HG03097 (cell line): ENCODE measurements at regions not wholly inside any gene's neighbourhood (a gene's known extent, or its start where the extent isn't known, plus 50 kb on each side); places are given as distances from the start of the nearest gene placed in this dataset.

Experiments used
- ATAC-seq: cut with Tn5 transposase; IDR thresholded peaks from one replicate; pipeline ENCODE4 v1.9.1; 2021; ENCODE audit not compliant: unreplicated experiment, low FRiP score

DNA sequence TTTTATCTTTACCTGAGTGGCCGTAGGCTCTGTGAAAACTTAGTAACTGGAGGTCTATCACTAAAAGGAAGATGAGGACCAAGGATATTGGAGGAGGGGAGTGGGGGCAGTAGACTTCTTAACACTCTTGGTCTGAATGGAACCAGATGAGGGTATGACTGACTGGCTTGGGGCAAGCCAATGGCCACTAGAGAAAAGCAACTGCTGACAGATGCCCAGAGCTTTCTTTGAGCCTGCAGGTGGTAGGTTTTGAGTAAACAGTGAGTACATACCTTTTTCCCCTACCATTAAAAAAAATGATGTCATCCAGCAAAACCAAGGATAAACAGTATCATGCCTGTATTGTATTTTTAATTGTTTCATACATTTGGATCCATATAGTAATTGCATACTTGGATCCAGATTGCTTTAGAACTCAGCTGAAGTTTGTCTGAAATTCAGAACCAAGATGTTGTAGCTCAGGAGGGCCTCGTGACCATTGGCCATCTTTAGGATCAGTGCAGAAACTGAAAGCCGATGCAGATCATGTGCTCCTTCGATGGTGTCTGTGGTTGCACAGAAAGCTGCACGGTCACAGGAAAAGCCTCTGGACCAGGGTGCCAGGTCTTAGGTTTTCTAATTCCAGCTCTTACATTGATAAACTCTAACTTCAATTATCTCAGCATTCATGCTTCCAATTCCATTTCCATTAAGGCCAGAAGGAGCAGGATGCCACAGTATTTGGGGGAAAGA, 131.0 kb downstream of the PDGFRA start:
- ATAC-seq = no peak

GRCh38 chr4:54363037-54363436, 133.9 kb downstream of the PDGFRA start:
- no peak for ATAC-seq

GRCh38 chr4:54365691-54366090, 136.6 kb downstream of the PDGFRA start:
- ATAC-seq = no peak

DNA sequence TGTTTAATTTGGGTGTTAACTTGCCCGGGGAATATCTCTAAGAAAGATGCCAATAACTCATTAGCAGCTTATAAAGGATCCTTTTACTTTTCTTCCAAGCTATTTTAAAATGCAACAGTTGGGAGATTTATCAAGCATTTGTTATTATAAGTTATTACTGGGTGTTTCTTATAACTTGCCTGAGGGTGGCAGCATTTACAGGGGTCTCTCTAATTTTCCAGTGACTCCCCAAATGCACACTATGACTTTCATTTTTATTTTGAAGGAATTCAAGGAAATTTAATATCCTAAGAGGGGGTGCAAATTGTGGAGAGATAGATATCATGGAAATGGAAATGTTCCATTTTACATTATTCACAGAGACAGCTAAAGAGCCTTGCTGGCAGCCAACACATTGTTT, 138.0 kb downstream of the PDGFRA start:
- ATAC-seq = no peak

GRCh38 chr4:54368281-54369265, 139.5 kb downstream of the PDGFRA start:
- no peak for ATAC-seq

DNA sequence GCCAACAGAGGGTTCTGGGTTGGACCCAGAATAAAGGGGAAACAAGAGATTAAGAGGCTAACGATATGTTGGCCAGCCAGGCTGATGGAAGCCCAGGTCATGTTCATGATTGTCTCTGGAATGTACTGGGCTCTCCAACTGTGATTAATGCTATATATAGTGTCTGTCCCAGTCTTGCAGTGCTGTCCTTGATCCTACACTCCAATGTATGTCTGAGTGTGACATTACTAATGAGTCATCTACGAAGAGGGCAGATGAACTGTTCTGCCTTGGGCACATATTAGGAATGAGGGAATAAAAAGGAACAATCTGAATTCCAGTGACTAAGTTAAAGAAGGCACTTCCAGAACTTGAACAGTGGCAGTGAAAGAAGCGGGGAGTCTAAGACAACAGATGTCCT, 142.1 kb downstream of the PDGFRA start:
- no peak for ATAC-seq

GRCh38 chr4:54372951-54373350, 143.9 kb downstream of the PDGFRA start:
- no peak for ATAC-seq

DNA sequence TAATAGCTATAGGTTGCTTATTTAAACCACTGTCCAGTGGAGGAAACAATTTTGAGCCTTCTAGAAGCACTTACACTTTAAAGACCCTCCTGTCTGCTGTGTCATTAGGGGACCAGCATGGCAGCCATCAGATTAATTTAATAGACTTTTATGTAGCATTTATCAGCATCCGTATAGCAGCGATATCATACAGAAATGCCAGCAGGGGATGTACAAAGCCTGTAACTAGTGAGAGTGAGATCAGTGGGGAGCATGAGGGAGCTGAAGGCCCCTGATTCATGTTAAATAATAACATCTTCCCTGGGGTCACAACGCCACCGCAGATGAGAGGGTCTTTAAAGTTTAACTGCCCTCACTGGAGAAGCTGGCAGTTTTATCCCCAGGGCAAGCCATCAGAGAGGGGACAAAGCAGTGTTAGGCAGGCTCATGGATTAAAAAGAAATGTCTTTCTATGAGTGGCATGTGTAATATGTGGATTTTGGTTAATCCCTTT, 144.7 kb downstream of the PDGFRA start:
- ATAC-seq = no peak

DNA sequence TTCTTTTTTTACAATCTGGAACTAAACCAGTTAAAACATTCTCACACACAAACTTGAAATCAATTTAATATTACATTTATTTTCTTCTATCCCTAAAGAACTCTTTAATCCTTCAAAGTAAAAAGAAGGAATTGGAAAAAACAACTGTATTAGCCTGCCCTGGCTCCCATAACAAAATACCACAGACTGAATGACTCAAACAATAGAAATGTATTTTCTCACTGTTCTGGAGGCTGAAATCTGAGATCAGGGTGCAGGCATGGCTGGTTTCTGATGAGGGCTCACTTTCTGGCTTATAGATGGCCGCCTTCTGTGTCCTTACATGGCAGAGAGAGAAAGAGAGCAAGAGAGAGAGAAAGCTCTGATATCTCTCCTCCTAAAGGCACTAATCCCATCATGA, 149.4 kb downstream of the PDGFRA start:
- ATAC-seq = no peak

- no peak for ATAC-seq
Measured at GRCh38 chr4:54384152-54384551, 155.1 kb downstream of the PDGFRA start.

GRCh38 chr4:54384563-54384962, 155.5 kb downstream of the PDGFRA start:
- ATAC-seq = no peak

GRCh38 chr4:54386042-54386669, 157.1 kb downstream of the PDGFRA start:
- no peak for ATAC-seq

GRCh38 chr4:54386693-54387092, 157.6 kb downstream of the PDGFRA start:
- no peak for ATAC-seq

GRCh38 chr4:54390670-54391069, 161.6 kb downstream of the PDGFRA start:
- ATAC-seq = no peak

- no peak for ATAC-seq
Measured at GRCh38 chr4:54391104-54391503, 162.0 kb downstream of the PDGFRA start.

- no peak for ATAC-seq
Measured at GRCh38 chr4:54392479-54392878, 163.4 kb downstream of the PDGFRA start.

DNA sequence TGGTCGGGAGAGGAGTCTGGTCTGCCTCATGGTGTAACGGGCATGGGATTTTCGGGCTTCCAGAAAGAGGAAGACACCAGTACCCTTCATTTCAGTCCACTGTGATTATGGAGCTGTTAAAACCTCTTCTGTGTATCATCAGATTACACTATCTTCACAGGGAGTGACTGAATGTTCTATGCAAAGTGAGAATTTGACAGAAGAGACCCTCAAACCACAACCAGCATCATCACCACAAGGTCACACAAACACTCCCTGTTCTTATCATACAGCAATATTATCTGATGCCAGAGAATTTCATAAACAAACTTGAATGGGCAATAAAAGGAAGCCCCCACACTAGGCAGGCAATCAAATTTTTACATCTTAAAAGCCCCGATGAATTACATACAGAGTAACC, 164.2 kb downstream of the PDGFRA start:
- no peak for ATAC-seq

GRCh38 chr4:54395013-54395527, 166.0 kb downstream of the PDGFRA start:
- no peak for ATAC-seq

DNA sequence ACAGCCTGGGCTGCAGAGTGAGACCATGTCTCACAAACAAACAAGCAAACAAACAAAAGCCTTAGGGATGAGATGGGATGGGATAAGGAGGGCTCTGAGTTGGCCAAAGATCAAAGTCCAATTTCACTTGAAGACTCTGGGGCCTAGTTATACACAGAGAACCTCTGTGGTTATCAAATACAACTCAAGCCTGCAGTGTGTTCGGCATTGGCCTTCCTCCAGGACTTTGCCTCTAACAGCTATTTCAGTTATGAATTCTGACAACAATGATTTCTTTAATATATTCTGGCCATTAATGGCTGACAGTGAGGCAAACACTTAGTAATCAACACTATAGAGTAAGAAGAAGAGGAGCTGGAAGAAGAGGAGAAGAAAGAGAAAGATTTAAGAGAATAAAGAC, 171.1 kb downstream of the PDGFRA start:
- no peak for ATAC-seq

DNA sequence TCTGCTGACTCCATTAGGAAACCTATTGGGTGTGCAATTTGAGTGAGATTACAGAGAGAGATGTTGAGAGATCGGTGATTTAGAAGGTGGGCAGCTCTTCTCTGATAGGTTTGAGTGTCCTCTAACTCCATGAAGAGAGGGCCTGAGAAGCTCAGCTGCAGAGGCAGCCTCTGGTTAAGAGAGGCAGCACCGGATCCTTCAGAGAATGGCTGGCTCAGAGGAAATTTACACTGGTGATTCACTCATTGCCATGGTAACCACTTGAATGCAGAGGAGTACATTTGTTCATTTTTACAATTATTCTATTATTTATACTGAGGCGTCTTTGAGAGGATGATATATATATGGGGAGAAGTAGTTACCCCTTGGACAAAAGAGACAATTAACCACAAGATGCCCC, 171.7 kb downstream of the PDGFRA start:
- no peak for ATAC-seq
